Endothelial cell (in vitro differentiated cells): ENCODE measurements at regions not wholly inside any gene's neighbourhood (a gene's known extent, or its start where the extent isn't known, plus 50 kb on each side); places are given as distances from the start of the nearest gene placed in this dataset.
"Not testable (repeated sequence)": the region's sequence is repeated elsewhere in the genome, so short reads cannot be mapped to it uniquely, and the experiment has no call there.

Experiments
- DNase-seq: peaks from one replicate; pipeline ENCODE4 v3.0.0; 2021; ENCODE audit warnings: low spot score
- H3K27ac Mint-ChIP-seq: one replicate; pipeline ENCODE4 v1.8.0; 2021; ENCODE audit warnings: mixed read lengths, inconsistent platforms; ENCODE audit not compliant: unreplicated experiment
- H3K27me3 Mint-ChIP-seq: one replicate; pipeline ENCODE4 v1.8.0; 2021; ENCODE audit warnings: mild to moderate bottlenecking, moderate library complexity, mixed read lengths, inconsistent platforms; ENCODE audit not compliant: unreplicated experiment
- H3K36me3 Mint-ChIP-seq: one replicate; pipeline ENCODE4 v1.8.0; 2021; ENCODE audit warnings: mild to moderate bottlenecking, low read depth, mixed read lengths, inconsistent platforms; ENCODE audit not compliant: unreplicated experiment
- H3K4me1 Mint-ChIP-seq: one replicate; pipeline ENCODE4 v1.8.0; 2021; ENCODE audit warnings: mild to moderate bottlenecking, mixed read lengths, inconsistent platforms; ENCODE audit not compliant: unreplicated experiment
- H3K4me3 Mint-ChIP-seq: one replicate; pipeline ENCODE4 v1.8.0; 2021; ENCODE audit warnings: mild to moderate bottlenecking, mixed read lengths, inconsistent platforms; ENCODE audit not compliant: unreplicated experiment
- H3K9me3 Mint-ChIP-seq: one replicate; pipeline ENCODE4 v1.8.0; 2021; ENCODE audit warnings: mixed read lengths, inconsistent platforms; ENCODE audit not compliant: unreplicated experiment
- TF ChIP-seq, protein P1 (sequence below): fragments of 200-600 bp; sonication (generic); IDR thresholded peaks from one replicate; pipeline ENCODE4 v1.5.0; 2021; ENCODE audit warnings: antibody characterized with exemption; ENCODE audit not compliant: unreplicated experiment

DNA sequence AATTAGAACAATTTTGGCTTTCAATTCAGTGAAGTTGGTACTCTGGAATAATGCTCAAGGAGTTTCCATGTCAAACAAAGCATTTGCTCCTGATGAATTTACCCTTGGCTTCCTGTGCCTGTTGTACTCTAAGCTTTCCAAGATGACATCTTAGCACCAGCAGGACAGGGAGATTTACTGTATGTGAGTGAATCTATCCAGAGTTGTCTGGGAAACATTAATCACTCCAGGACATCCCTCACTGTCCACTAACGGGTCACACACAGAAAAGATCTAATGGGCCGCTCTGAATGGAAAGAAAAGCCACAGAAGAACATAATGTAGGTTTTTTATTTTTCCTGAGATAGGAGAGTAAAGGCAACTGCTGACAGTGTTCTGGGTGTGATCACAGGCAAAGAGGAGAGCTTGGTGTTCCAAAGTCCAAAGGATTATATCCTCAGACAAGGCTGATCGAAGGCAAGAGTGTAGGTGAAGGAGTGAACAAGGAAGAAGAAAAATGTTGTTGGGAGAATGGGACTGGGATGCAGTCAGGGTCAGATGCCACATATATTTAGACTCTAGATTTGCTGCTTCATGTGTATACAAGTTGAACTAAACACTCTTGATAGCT lies 167.7 kb upstream of the RPS23 start:
- Mint-ChIP-seq H3K4me1 (no peaks in the 10 kb centered on the region), H3K4me3 (no peak overlapping the region), H3K9me3 (no peaks in the 10 kb centered on the region), H3K27me3 (peaks cover 2% of the 10 kb centered on the region), H3K36me3 (no peaks in the 10 kb centered on the region), H3K27ac (no peak overlapping the region)
- DNase-seq: no peak
- TF ChIP-seq, protein P1, sequence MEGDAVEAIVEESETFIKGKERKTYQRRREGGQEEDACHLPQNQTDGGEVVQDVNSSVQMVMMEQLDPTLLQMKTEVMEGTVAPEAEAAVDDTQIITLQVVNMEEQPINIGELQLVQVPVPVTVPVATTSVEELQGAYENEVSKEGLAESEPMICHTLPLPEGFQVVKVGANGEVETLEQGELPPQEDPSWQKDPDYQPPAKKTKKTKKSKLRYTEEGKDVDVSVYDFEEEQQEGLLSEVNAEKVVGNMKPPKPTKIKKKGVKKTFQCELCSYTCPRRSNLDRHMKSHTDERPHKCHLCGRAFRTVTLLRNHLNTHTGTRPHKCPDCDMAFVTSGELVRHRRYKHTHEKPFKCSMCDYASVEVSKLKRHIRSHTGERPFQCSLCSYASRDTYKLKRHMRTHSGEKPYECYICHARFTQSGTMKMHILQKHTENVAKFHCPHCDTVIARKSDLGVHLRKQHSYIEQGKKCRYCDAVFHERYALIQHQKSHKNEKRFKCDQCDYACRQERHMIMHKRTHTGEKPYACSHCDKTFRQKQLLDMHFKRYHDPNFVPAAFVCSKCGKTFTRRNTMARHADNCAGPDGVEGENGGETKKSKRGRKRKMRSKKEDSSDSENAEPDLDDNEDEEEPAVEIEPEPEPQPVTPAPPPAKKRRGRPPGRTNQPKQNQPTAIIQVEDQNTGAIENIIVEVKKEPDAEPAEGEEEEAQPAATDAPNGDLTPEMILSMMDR: no peak

DNA sequence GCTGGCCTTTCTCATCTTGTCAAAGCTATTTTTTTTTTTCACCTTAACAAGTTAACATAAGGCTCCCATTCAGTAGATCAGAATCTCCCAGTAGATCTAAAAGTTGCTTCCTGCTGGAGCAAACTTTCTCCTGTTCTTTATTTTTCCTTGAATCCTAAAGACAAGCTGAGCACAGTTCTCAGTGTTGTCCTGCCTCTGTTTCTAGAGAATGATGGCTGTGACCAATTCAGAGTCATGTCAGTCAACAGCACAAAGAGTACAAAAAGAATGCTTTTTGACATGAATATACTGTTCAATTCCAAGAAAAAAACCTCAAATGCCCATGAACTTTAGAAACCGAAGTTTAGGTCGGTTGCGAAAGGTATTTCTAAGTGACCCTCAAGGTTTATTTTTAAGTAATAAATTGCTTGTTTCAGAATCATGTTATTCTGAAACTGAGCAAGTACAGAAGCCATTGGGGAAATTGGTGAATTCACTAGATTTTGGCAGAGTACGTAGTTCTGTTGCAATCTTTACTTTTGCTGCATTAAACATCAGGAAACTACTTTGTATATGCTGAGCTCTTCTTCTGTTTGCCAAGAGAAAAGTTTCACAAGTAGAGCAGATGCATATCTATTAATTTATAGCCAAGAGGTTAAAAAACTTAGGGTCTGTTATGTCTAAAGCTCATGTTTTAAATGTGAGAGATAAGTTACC lies 161.7 kb upstream of the RPS23 start:
- Mint-ChIP-seq H3K36me3 (peaks cover 5% of the 10 kb centered on the region), H3K4me3 (no peak overlapping the region)
- TF ChIP-seq, protein P1: no peak

DNA sequence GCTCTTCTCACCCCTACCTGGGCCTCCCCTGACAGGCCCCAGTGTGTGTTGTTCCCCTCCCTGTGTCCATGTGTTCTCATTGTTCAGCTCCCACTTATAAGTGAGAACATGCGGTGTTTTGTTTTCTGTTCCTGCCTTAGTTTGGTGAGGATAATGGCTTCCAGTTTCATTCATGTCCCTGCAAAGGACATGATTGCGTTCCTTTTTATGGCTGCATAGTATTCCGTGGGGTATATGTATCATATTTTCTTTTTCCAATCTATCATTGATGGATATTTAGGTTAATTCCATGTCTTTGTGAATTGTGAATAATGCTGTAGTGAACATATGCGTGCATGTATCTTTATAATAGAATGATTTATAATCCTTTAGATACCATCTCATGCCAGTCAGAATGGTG lies 159.4 kb upstream of the RPS23 start:
- not testable (repeated sequence) for H3K27ac Mint-ChIP-seq, H3K36me3 Mint-ChIP-seq, H3K9me3 Mint-ChIP-seq, DNase-seq, H3K27me3 Mint-ChIP-seq, H3K4me3 Mint-ChIP-seq, H3K4me1 Mint-ChIP-seq

More for the DNA sequence above, 161.7 kb upstream of the RPS23 start:
- H3K27ac Mint-ChIP-seq: no peak overlapping the region
- no peaks in the 10 kb centered on the region for H3K9me3 Mint-ChIP-seq
- no peak for DNase-seq
- H3K27me3 Mint-ChIP-seq: no peaks in the 10 kb centered on the region
- no peaks in the 10 kb centered on the region for H3K4me1 Mint-ChIP-seq

- Mint-ChIP-seq H3K4me3 (no peak overlapping the region), H3K36me3 (peaks cover 5% of the 10 kb centered on the region), H3K9me3 (no peaks in the 10 kb centered on the region), H3K27ac (no peak overlapping the region), H3K4me1 (no peaks in the 10 kb centered on the region), H3K27me3 (no peaks in the 10 kb centered on the region)
- TF ChIP-seq, protein P1: no peak
- DNase-seq: no peak
These were observed 158.1 kb upstream of the RPS23 start for GRCh38 chr5:82436291-82436690.

DNA sequence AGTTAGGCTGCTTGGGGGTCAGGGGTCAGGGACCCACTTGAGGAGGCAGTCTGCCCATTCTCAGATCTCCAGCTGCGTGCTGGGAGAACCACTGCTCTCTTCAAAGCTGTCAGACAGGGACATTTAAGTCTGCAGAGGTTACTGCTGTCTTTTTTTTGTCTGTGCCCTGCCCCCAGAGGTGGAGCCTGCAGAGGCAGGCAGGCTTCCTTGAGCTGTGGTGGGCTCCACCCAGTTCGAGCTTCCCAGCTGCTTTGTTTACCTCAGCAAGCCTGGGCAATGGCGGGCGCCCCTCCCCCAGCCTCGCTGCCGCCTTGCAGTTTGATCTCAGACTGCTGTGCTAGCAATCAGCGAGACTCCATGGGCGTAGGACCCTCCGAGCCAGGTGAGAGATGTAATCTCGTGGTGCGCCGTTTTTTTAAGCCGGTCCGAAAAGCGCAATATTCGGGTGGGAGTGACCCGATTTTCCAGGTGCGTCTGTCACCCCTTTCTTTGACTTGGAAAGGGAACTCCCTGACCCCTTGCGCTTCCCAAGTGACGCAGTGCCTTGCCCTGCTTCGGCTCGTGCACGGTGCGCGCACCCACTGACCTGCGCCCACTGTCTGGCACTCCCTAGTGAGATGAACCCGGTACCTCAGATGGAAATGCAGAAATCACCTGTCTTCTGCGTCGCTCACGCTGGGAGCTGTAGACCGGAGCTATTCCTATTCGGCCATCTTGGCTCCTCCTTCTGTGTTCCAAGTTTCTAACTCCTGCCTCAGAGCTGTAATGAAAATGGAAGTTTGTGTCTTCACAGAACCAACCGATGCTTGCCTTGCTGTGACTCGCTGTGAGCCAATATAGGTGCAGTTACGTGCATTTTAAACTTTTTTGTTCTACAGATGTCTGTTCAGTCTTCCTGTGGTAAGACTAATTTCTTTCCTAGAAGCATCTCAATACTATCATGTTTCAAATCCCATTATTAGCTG lies 156.8 kb upstream of the RPS23 start:
- H3K36me3 Mint-ChIP-seq, H3K4me3 Mint-ChIP-seq, H3K9me3 Mint-ChIP-seq, H3K27ac Mint-ChIP-seq, DNase-seq, H3K4me1 Mint-ChIP-seq, H3K27me3 Mint-ChIP-seq: not testable (repeated sequence)
